ENCODE measurements at regions not wholly inside any gene's neighbourhood (a gene's known extent, or its start where the extent isn't known, plus 50 kb on each side); places are given as distances from the start of the nearest gene placed in this dataset.

GRCh38 chr7:46989247-46989646 lies 592.7 kb downstream of the TNS3 start:
- DNase-seq (ENCODE audit: low read depth), result no peak

GRCh38 chr7:46982928-46983327 lies 599.0 kb downstream of the TNS3 start:
- DNase-seq (ENCODE audit: low read depth), result peak; percentile 36

- no peak for DNase-seq (ENCODE audit: low read depth)
These were observed 602.5 kb downstream of the TNS3 start for GRCh38 chr7:46979439-46979838.

GRCh38 chr7:46975493-46975892 lies 606.4 kb downstream of the TNS3 start:
- no peak for DNase-seq (ENCODE audit: low read depth)

GRCh38 chr7:46972205-46972604 lies 609.7 kb downstream of the TNS3 start:
- peak; percentile 91 for DNase-seq (ENCODE audit: low read depth)

- peak; percentile 16 for DNase-seq (ENCODE audit: low read depth)
These were observed 611.4 kb downstream of the TNS3 start for GRCh38 chr7:46970476-46970875.

- no peak for DNase-seq (ENCODE audit: low read depth)
These were observed 611.8 kb downstream of the TNS3 start for GRCh38 chr7:46970131-46970430.

- peak; percentile 98 for DNase-seq (ENCODE audit: low read depth)
These were observed 612.4 kb downstream of the TNS3 start for GRCh38 chr7:46969303-46970130.

GRCh38 chr7:46968003-46968402 lies 613.9 kb downstream of the TNS3 start:
- no peak for DNase-seq (ENCODE audit: low read depth)

GRCh38 chr7:46963719-46964118 lies 618.2 kb downstream of the TNS3 start:
- DNase-seq (ENCODE audit: low read depth), result no peak

GRCh38 chr7:46960970-46961369 lies 620.9 kb downstream of the TNS3 start:
- peak; percentile 47 for DNase-seq (ENCODE audit: low read depth)

GRCh38 chr7:46957195-46957594 lies 624.7 kb downstream of the TNS3 start:
- peak; percentile 91 for DNase-seq (ENCODE audit: low read depth)

- DNase-seq (ENCODE audit: low read depth), result no peak
These were observed 626.4 kb downstream of the TNS3 start for GRCh38 chr7:46955531-46955930.

GRCh38 chr7:46954181-46954580 lies 627.7 kb downstream of the TNS3 start:
- peak; percentile 21 for DNase-seq (ENCODE audit: low read depth)

GRCh38 chr7:46953008-46953407 lies 628.9 kb downstream of the TNS3 start:
- DNase-seq (ENCODE audit: low read depth), result no peak

- DNase-seq (ENCODE audit: low read depth), result no peak
These were observed 632.5 kb downstream of the TNS3 start for GRCh38 chr7:46949270-46949931.

GRCh38 chr7:46948716-46949115 lies 633.2 kb downstream of the TNS3 start:
- no peak for DNase-seq (ENCODE audit: low read depth)

- no peak for DNase-seq (ENCODE audit: low read depth)
These were observed 636.6 kb downstream of the TNS3 start for GRCh38 chr7:46945328-46945727.

GRCh38 chr7:46943996-46944395 lies 637.9 kb downstream of the TNS3 start:
- DNase-seq (ENCODE audit: low read depth), result no peak

- DNase-seq (ENCODE audit: low read depth), result no peak
These were observed 639.3 kb downstream of the TNS3 start for GRCh38 chr7:46942574-46942973.

- no peak for DNase-seq (ENCODE audit: low read depth)
These were observed 641.7 kb downstream of the TNS3 start for GRCh38 chr7:46940178-46940577.

GRCh38 chr7:46939558-46939957 lies 642.4 kb downstream of the TNS3 start:
- DNase-seq (ENCODE audit: low read depth), result no peak

- no peak for DNase-seq (ENCODE audit: low read depth)
These were observed 642.8 kb downstream of the TNS3 start for GRCh38 chr7:46939089-46939488.

GRCh38 chr7:46937826-46938225 lies 644.1 kb downstream of the TNS3 start:
- DNase-seq (ENCODE audit: low read depth), result no peak

Measured in renal cortical epithelial cell (primary cell).